Adrenal gland (tissue), 9 donors: ENCODE measurements at regions not wholly inside any gene's neighbourhood (a gene's known extent, or its start where the extent isn't known, plus 50 kb on each side); places are given as distances from the start of the nearest gene placed in this dataset.

Source experiments
- DNase-seq, 7 donors: peaks; one replicate each; pipeline ENCODE4 v3.0.0-alpha.2; 2019 to 2020
- H3K27ac ChIP-seq, 5 donors: fragments of 200-600 bp; sonication (generic) in 4 of 5; 1 replicate in 3 of 5; 2 replicates in 2 of 5; pipeline versions ENCODE4 v1.5.1 to v1.8.0; 2016 to 2020; ENCODE audit warnings: mild to moderate bottlenecking in 1 of 5
- H3K27me3 ChIP-seq: fragments of 200-600 bp; 2 replicates; pipeline ENCODE4 v1.8.0; 2021
- H3K36me3 ChIP-seq, 2 donors: fragments of 200-600 bp; replicated peaks in 1 of 2; 1 replicate in 1 of 2; 2 replicates in 1 of 2; pipeline versions ENCODE4 v1.5.1 to v1.8.0; 2018 to 2022
- H3K4me1 ChIP-seq, 2 donors: fragments of 200-600 bp; replicated peaks in 1 of 2; 1 replicate in 1 of 2; 2 replicates in 1 of 2; pipeline versions ENCODE4 v1.5.1 to v1.8.0; 2018 to 2021
- H3K4me3 ChIP-seq, 4 donors: fragments of 200-600 bp; sonication (generic) in 3 of 4; one replicate each; pipeline ENCODE4 v1.5.1; 2016 to 2018
- H3K9me3 ChIP-seq, 3 donors: fragments of 200-600 bp; sonication (generic) in 1 of 3; replicated peaks in 1 of 3; 1 replicate in 2 of 3; 2 replicates in 1 of 3; pipeline versions ENCODE4 v1.5.1 to v1.8.0; 2016 to 2021
- CTCF ChIP-seq, 6 experiments: fragments of 450-650 bp in 4 of 6; fragments of 200-600 bp in 2 of 6; sonication (generic) in 1 of 6; IDR thresholded peaks; 1 replicate in 5 of 6; 2 replicates in 1 of 6; pipeline versions ENCODE4 v1.5.1 to v1.8.0; 2016 to 2021; ENCODE audit warnings: antibody characterized with exemption in 6 of 6, mild to moderate bottlenecking in 2 of 6, moderate library complexity in 1 of 6
- POLR2A ChIP-seq, 2 donors: fragments of 450-650 bp; IDR thresholded peaks; one replicate each; pipeline ENCODE4 v1.6.1; 2017; ENCODE audit warnings: antibody characterized with exemption in 2 of 2, mild to moderate bottlenecking in 2 of 2, moderate library complexity in 1 of 2
- WGBS, 4 donors: extraction: QIAGEN DNeasy Blood & Tissue Kit in 2 of 4; methylation state at CpG; one replicate each; pipeline versions ENCODE4 v1.1.5 to v1.1.7; 2013 to 2017; 5-methylcytosine and 5-hydroxymethylcytosine counted together
- intact Hi-C, 2 donors: fragments of 100-400 bp; cut with DNase I; formaldehyde crosslinking; loops; one replicate each; pipeline versions ENCODE4 v1.14.1 to v1.15.0; 2022 to 2023
- donor health status: healthy with polysubstance abuse.
- donor health status: Bipolar disorder and iron deficiency.
- donor health status: DM: yes; HTN: yes; CAD: no.
- donor health status: DM: no; HTN: no; CAD: no.
- donor health status: DM: no; HTN: no; CAD: no.

GRCh38 chr5:111948092-111948841 lies 191.3 kb upstream of the NREP start:
- Histone ChIP-seq H3K9me3 (no peaks in the 10 kb centered on the region), H3K4me3 (no peak overlapping the region), H3K4me1 (no peaks in the 10 kb centered on the region), H3K27me3 (no peaks in the 10 kb centered on the region), H3K36me3 (no peaks in the 10 kb centered on the region), H3K27ac (no peak overlapping the region)
- no peak for DNase-seq
- TF ChIP-seq POLR2A (IDR thresholded peaks at IDR 0.05) (no peak), CTCF (IDR thresholded peaks at IDR 0.05) (no peak)
- 65 to 76% (median 75%) methylated on average over 4 of the region's 4 CpGs for WGBS, 4 donors
- intact Hi-C loops, result no loop called here

- intact Hi-C loops, result no loop called here
- Histone ChIP-seq H3K4me1 (no peaks in the 10 kb centered on the region), H3K4me3 (no peak overlapping the region), H3K36me3 (no peaks in the 10 kb centered on the region), H3K27ac (no peak overlapping the region), H3K27me3 (no peaks in the 10 kb centered on the region), H3K9me3 (no peaks in the 10 kb centered on the region)
- 76 to 89% (median 82%) methylated on average over 2 of the region's 2 CpGs for WGBS, 4 donors
- DNase-seq, result no peak
- TF ChIP-seq CTCF (IDR thresholded peaks at IDR 0.05), result no peak
- no peak for TF ChIP-seq POLR2A (IDR thresholded peaks at IDR 0.05)
These were observed 189.6 kb upstream of the NREP start for GRCh38 chr5:111946556-111946955.

- DNase-seq, result no peak
- H3K27me3 ChIP-seq, result no peaks in the 10 kb centered on the region
- no peak overlapping the region for H3K27ac ChIP-seq
- TF ChIP-seq CTCF (IDR thresholded peaks at IDR 0.05), result no peak
- no peak for TF ChIP-seq POLR2A (IDR thresholded peaks at IDR 0.05)
- no peak overlapping the region for H3K4me3 ChIP-seq
- 7 to 50% (median 43%) methylated on average over 1 of the region's 1 CpG for WGBS, 4 donors
- no peaks in the 10 kb centered on the region for H3K9me3 ChIP-seq
- no peaks in the 10 kb centered on the region for H3K4me1 ChIP-seq
- no peaks in the 10 kb centered on the region for H3K36me3 ChIP-seq
- intact Hi-C loops, result no loop called here
These were observed 188.5 kb upstream of the NREP start for GRCh38 chr5:111945535-111945934.

- Histone ChIP-seq H3K27me3 (no peaks in the 10 kb centered on the region), H3K36me3 (no peaks in the 10 kb centered on the region), H3K4me3 (no peak overlapping the region), H3K4me1 (no peaks in the 10 kb centered on the region), H3K27ac (no peak overlapping the region), H3K9me3 (no peaks in the 10 kb centered on the region)
- TF ChIP-seq POLR2A (IDR thresholded peaks at IDR 0.05), result no peak
- no peak for TF ChIP-seq CTCF (IDR thresholded peaks at IDR 0.05)
- 75 to 92% (median 85%) methylated on average over 1 of the region's 1 CpG for WGBS, 4 donors
- DNase-seq, result no peak
- intact Hi-C loops, result no loop called here
These were observed 185.8 kb upstream of the NREP start for GRCh38 chr5:111942661-111943401.
